GM12878 (cell line): ENCODE measurements at regions not wholly inside any gene's neighbourhood (a gene's known extent, or its start where the extent isn't known, plus 50 kb on each side); places are given as distances from the start of the nearest gene placed in this dataset.

ENCODE experiments used
- ATAC-seq: fragments of 200-7000 bp; cut with Tn5 transposase; 3 replicates; pipeline ENCODE4 v1.9.1; 2020; ENCODE audit warnings: mild to moderate bottlenecking, moderate library complexity
- BruUV-seq: library from RNA; stranded (reverse); fragments of 400-500 nt; replicated peaks from 2 replicates; lab custom pipeline; 2021; lab: Mats Ljungman, UMichigan
- CTCF ChIA-PET: fragments of 300-600 bp; sonication (Branson Sonifier 250); formaldehyde crosslinking; extraction: SDS; loops from one replicate; lab custom pipeline; 2021; ENCODE audit warnings: inconsistent platforms; lab: Yijun Ruan, JAX
- POLR2A ChIA-PET: fragments of 350-600 bp; formaldehyde crosslinking; extraction: SDS; loops from one replicate; lab custom pipeline; 2021; ENCODE audit warnings: inconsistent platforms; lab: Charles Lee
- RAD21 ChIA-PET: fragments of 300-600 bp; sonication (Branson Sonifier 250); formaldehyde crosslinking; loops from one replicate; lab custom pipeline; 2023; ENCODE audit warnings: antibody characterized with exemption; ENCODE audit not compliant: unreplicated experiment; lab: Charles Lee
- SMC1A ChIA-PET: fragments of 300-600 bp; sonication (Branson Sonifier 250); formaldehyde crosslinking; loops from one replicate; lab custom pipeline; 2023; ENCODE audit not compliant: unreplicated experiment, uncharacterized antibody; lab: Charles Lee
- DNase-seq: peaks from one replicate; pipeline ENCODE4 v3.0.0-alpha.2; 2011; ENCODE audit warnings: low read depth, low spot score
- FAIRE-seq: peaks from 3 replicates; lab custom pipeline; 2011; peaks lifted over from hg19 to GRCh38; lab: Jason Lieb, UNC
- H2AFZ ChIP-seq: 2 replicates; pipeline ENCODE4 v1.6.0; 2011; ENCODE audit warnings: low read depth, low read length, control low read depth; ENCODE audit not compliant: control insufficient read depth
- H3K27ac ChIP-seq: 2 replicates; pipeline ENCODE4 v1.5.1; 2011; ENCODE audit warnings: control low read depth; ENCODE audit not compliant: control insufficient read depth, insufficient read depth
- H3K27me3 ChIP-seq, 2 experiments: replicated peaks in 1 of 2; 2 replicates each; pipeline versions ENCODE4 v1.6.0 to v1.6.1; 2011; ENCODE audit warnings: low read length in 1 of 2; ENCODE audit not compliant: control insufficient read depth in 2 of 2, insufficient read depth in 2 of 2
- H3K36me3 ChIP-seq, 2 experiments: 2 replicates each; pipeline ENCODE4 v1.5.1; 2011; ENCODE audit warnings: low read length in 1 of 2; ENCODE audit not compliant: control insufficient read depth in 2 of 2, insufficient read depth in 2 of 2
- H3K4me1 ChIP-seq: 2 replicates; pipeline ENCODE4 v1.6.1; 2011; ENCODE audit warnings: mild to moderate bottlenecking, low read length, moderate library complexity, mixed read lengths; ENCODE audit not compliant: control insufficient read depth, insufficient read depth
- H3K4me2 ChIP-seq: 2 replicates; pipeline ENCODE4 v1.6.0; 2011; ENCODE audit warnings: control low read depth; ENCODE audit not compliant: control insufficient read depth, insufficient read depth
- H3K4me3 ChIP-seq: fragments of 200-600 bp; sonication (generic); 2 replicates; pipeline ENCODE4 v1.5.1; 2016
- H3K79me2 ChIP-seq: 2 replicates; pipeline ENCODE4 v1.6.0; 2011; ENCODE audit warnings: low read length; ENCODE audit not compliant: control insufficient read depth, insufficient read depth
- H3K9ac ChIP-seq: 2 replicates; pipeline ENCODE4 v1.8.0; 2011; ENCODE audit warnings: low read length, control low read depth, mixed read lengths; ENCODE audit not compliant: control insufficient read depth, insufficient read depth
- H3K9me3 ChIP-seq: replicated peaks from 3 replicates; pipeline ENCODE4 v1.5.1; 2011; ENCODE audit warnings: mild to moderate bottlenecking, low read length; ENCODE audit not compliant: control insufficient read depth, insufficient read depth
- H4K20me1 ChIP-seq: 2 replicates; pipeline ENCODE4 v1.6.0; 2011; ENCODE audit not compliant: control insufficient read depth, insufficient read depth
- ASH2L ChIP-seq: fragments of 300-600, 200-600 bp; sonication (generic); IDR thresholded peaks from 2 replicates; pipeline ENCODE4 v1.6.1; 2017; ENCODE audit warnings: low read depth, mild to moderate bottlenecking, borderline replicate concordance
- CBX3 ChIP-seq: fragments of 200-600 bp; sonication (generic); IDR thresholded peaks from 2 replicates; pipeline ENCODE4 v1.6.1; 2016; ENCODE audit warnings: low read depth, borderline replicate concordance
- CEBPB ChIP-seq, 2 experiments: fragments of 150-350 bp in 1 of 2; IDR thresholded peaks; 2 replicates each; pipeline ENCODE4 v1.6.1; 2012 to 2014; ENCODE audit warnings: low read depth in 2 of 2, low read length in 2 of 2, borderline replicate concordance in 1 of 2, inconsistent platforms in 1 of 2
- CHD4 ChIP-seq: fragments of 200-600 bp; sonication (generic); IDR thresholded peaks from 2 replicates; pipeline ENCODE4 v1.6.1; 2016; ENCODE audit warnings: mild to moderate bottlenecking
- HDAC2 ChIP-seq: fragments of 200-600 bp; sonication (generic); IDR thresholded peaks from 2 replicates; pipeline ENCODE4 v1.6.1; 2017
- HSF1 ChIP-seq: fragments of 150-350 bp; IDR thresholded peaks from 2 replicates; pipeline ENCODE4 v1.6.1; 2014; ENCODE audit warnings: mild to moderate bottlenecking, low read depth, low read length
- JUND ChIP-seq: IDR thresholded peaks from 2 replicates; pipeline ENCODE4 v1.6.1; 2012; ENCODE audit warnings: low read depth, mild to moderate bottlenecking, low read length, improper control_type of control experiment, moderate library complexity
- LARP7 ChIP-seq: fragments of 450-650 bp; IDR thresholded peaks from 2 replicates; pipeline ENCODE4 v1.6.1; 2017; ENCODE audit warnings: mild to moderate bottlenecking
- NR2F1 ChIP-seq: fragments of 450-650 bp; conservative IDR thresholded peaks from 2 replicates; pipeline ENCODE4 v1.6.1; 2017; ENCODE audit warnings: mild to moderate bottlenecking
- RAD51 ChIP-seq: fragments of 450-650 bp; IDR thresholded peaks from 2 replicates; pipeline ENCODE4 v1.6.1; 2016; ENCODE audit warnings: moderate library complexity, mild to moderate bottlenecking, inconsistent platforms
- SP1 ChIP-seq: IDR thresholded peaks from one replicate; pipeline ENCODE4 v1.6.1; 2011; ENCODE audit warnings: low read depth, low read length
- SPI1 ChIP-seq: IDR thresholded peaks from 2 replicates; pipeline ENCODE4 v1.6.1; 2011; ENCODE audit warnings: low read depth, mild to moderate bottlenecking, low read length, moderate library complexity, borderline replicate concordance; ENCODE audit not compliant: insufficient read depth
- SREBF1 ChIP-seq: IDR thresholded peaks from 2 replicates; pipeline ENCODE4 v1.6.1; 2012; ENCODE audit warnings: mild to moderate bottlenecking, low read length
- WRNIP1 ChIP-seq: IDR thresholded peaks from 2 replicates; pipeline ENCODE4 v1.6.1; 2011; ENCODE audit warnings: low read depth, low read length, improper control_type of control experiment, borderline replicate concordance
- ZZZ3 ChIP-seq: IDR thresholded peaks from 2 replicates; pipeline ENCODE4 v1.6.1; 2011; ENCODE audit warnings: low read depth; ENCODE audit not compliant: control insufficient read depth, insufficient read length
- WGBS: methylation state at CpG from one replicate; pipeline ENCODE4 v1.1.6; 2016; ENCODE audit warnings: low lambda C conversion rate; ENCODE audit not compliant: insufficient replicate concordance, insufficient coverage; ENCODE audit errors: missing lambda C conversion rate; 5-methylcytosine and 5-hydroxymethylcytosine counted together
- in situ Hi-C: fragments of 300-500 bp; cut with MboI; formaldehyde crosslinking; loops from 9 replicates; pipeline ENCODE4 v1.14.3; 2018; ENCODE audit warnings: mixed read lengths
- intact Hi-C: fragments of 100-400 bp; cut with micrococcal nuclease; formaldehyde crosslinking; loops from one replicate; pipeline ENCODE4 v1.14.2; 2022; ENCODE audit not compliant: unreplicated experiment
- TF ChIP-seq, protein P1 (sequence below): IDR thresholded peaks from 2 replicates; pipeline ENCODE4 v1.6.1; 2011; ENCODE audit warnings: low read depth, mild to moderate bottlenecking, low read length, moderate library complexity, borderline replicate concordance; ENCODE audit errors: extremely low read depth
- TF ChIP-seq, protein P2 (sequence below): fragments of 450-650 bp; IDR thresholded peaks from 2 replicates; pipeline ENCODE4 v1.6.1; 2017; ENCODE audit warnings: low read depth, mild to moderate bottlenecking, moderate library complexity

DNA sequence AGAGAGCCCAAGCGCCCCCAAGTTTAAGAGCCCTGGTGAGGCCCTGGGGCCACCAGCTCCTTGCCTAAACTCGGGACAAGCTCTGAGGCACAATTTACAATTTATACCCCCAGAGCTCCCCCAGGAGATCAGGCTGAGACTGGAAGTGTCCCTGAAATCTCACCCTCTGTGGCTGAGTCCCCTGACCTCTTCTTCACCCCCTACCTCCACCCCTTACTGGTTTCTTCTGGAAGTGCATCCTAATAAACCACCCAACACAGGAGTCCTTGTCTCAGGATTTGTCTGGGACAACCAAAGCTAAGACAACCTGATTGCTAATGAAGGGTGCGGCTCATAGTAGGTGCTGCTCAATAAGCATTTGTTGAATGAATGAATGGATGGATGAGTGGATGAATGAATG lies 206.4 kb downstream of the BCL11B start:
- WGBS: 48% methylated on average over 3 of the region's 3 CpGs
- intact Hi-C loops (no loop called here), in situ Hi-C loops (no loop called here)
- no peak overlapping the region for H3K4me2 ChIP-seq
- ChIA-PET POLR2A (no interaction called here), CTCF (interaction anchor here (0.6 kb wide), 1 partner anchor 1135 kb away, joined by 5 read pairs; no protein-coding TSS in a partner anchor), RAD21 (no interaction called here), SMC1A (no interaction called here)
- H3K27me3 ChIP-seq: no peaks in the 10 kb centered on the region
- no peak overlapping the region for H3K27ac ChIP-seq
- TF ChIP-seq ZZZ3: no peak
- TF ChIP-seq RAD51: no peak
- TF ChIP-seq CBX3: no peak
- TF ChIP-seq, protein P1, sequence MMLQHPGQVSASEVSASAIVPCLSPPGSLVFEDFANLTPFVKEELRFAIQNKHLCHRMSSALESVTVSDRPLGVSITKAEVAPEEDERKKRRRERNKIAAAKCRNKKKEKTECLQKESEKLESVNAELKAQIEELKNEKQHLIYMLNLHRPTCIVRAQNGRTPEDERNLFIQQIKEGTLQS: no peak
- TF ChIP-seq JUND: no peak
- TF ChIP-seq CHD4: no peak
- TF ChIP-seq ASH2L: no peak
- TF ChIP-seq CEBPB (IDR thresholded peaks at IDR 0.05; ENCODE audit: borderline replicate concordance in 1 of 2, low read depth in 2 of 2, low read length in 2 of 2): no peak
- TF ChIP-seq LARP7: no peak
- TF ChIP-seq WRNIP1: no peak
- TF ChIP-seq NR2F1: no peak
- TF ChIP-seq HDAC2: no peak
- TF ChIP-seq, protein P2, sequence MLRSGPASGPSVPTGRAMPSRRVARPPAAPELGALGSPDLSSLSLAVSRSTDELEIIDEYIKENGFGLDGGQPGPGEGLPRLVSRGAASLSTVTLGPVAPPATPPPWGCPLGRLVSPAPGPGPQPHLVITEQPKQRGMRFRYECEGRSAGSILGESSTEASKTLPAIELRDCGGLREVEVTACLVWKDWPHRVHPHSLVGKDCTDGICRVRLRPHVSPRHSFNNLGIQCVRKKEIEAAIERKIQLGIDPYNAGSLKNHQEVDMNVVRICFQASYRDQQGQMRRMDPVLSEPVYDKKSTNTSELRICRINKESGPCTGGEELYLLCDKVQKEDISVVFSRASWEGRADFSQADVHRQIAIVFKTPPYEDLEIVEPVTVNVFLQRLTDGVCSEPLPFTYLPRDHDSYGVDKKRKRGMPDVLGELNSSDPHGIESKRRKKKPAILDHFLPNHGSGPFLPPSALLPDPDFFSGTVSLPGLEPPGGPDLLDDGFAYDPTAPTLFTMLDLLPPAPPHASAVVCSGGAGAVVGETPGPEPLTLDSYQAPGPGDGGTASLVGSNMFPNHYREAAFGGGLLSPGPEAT: no peak
- no peak for TF ChIP-seq SREBF1
- no peak for TF ChIP-seq SP1
- no peak for TF ChIP-seq SPI1
- no peak for TF ChIP-seq HSF1
- H4K20me1 ChIP-seq: no peaks in the 10 kb centered on the region
- ATAC-seq: no peak
- no peak for DNase-seq
- no peak overlapping the region for H2AFZ ChIP-seq
- no peaks in the 10 kb centered on the region for H3K79me2 ChIP-seq
- no peaks in the 10 kb centered on the region for H3K36me3 ChIP-seq
- BruUV-seq: no TSS peak
- no peak overlapping the region for H3K4me3 ChIP-seq
- no peak overlapping the region for H3K9ac ChIP-seq
- FAIRE-seq: no peak
- no peaks in the 10 kb centered on the region; the same call in 2 of the 3 replicates for H3K9me3 ChIP-seq
- no peaks in the 10 kb centered on the region for H3K4me1 ChIP-seq
